ENCODE measurements at regions not wholly inside any gene's neighbourhood (a gene's known extent, or its start where the extent isn't known, plus 50 kb on each side); places are given as distances from the start of the nearest gene placed in this dataset.
"Not testable (repeated sequence)": the region's sequence is repeated elsewhere in the genome, so short reads cannot be mapped to it uniquely, and the experiment has no call there.

GRCh38 chr12:115806000-115806399 is 471.5 kb downstream of the MED13L start:
- H3K4me3 ChIP-seq (ENCODE audit: low read length), result no peak overlapping the region
- no peak overlapping the region for H3K9ac ChIP-seq (ENCODE audit: low read depth, low read length)

DNA sequence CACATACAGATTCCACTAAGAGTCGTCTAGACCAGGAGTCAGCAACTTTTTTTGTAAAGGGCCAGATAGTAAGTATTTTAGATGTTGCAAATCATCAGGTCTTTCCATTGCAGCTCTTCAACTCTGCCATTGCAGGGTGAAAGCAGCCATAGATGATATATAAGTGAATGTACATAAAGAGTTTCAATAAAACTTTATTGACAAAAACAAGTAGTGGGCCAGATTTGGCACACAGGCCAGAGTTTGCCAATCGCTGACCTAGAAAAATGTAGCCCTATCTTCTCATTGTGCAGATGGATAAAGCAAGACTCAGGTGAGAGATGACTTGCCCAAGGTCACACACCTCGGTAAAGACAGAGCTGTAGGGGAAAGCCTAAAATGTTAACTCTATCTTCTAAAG is 474.7 kb downstream of the MED13L start:
- no peaks in the 10 kb centered on the region for H3K9me3 ChIP-seq (replicated peaks; ENCODE audit: low read length)
- no peaks in the 10 kb centered on the region for H3K36me3 ChIP-seq (ENCODE audit: insufficient read depth, low read length)
- no peaks in the 10 kb centered on the region for H3K27me3 ChIP-seq (ENCODE audit: control insufficient read depth, insufficient read depth, low read length)
- no peak overlapping the region for H3K4me2 ChIP-seq (ENCODE audit: low read length)
- H3K4me1 ChIP-seq (ENCODE audit: control insufficient read depth, insufficient read depth, low read length), result no peaks in the 10 kb centered on the region
- H3K9ac ChIP-seq (ENCODE audit: low read depth, low read length), result no peak overlapping the region
- H3K4me3 ChIP-seq (ENCODE audit: low read length), result no peak overlapping the region

More at GRCh38 chr12:115806000-115806399, 471.5 kb downstream of the MED13L start:
- no peaks in the 10 kb centered on the region for H3K4me1 ChIP-seq (ENCODE audit: control insufficient read depth, insufficient read depth, low read length)
- H3K9me3 ChIP-seq (replicated peaks; ENCODE audit: low read length), result no peaks in the 10 kb centered on the region
- H3K27me3 ChIP-seq (ENCODE audit: control insufficient read depth, insufficient read depth, low read length), result no peaks in the 10 kb centered on the region
- H3K36me3 ChIP-seq (ENCODE audit: insufficient read depth, low read length), result no peaks in the 10 kb centered on the region
- no peak overlapping the region for H3K4me2 ChIP-seq (ENCODE audit: low read length)

- H3K27me3 ChIP-seq (ENCODE audit: control insufficient read depth, insufficient read depth, low read length), result no peaks in the 10 kb centered on the region
- H3K9ac ChIP-seq (ENCODE audit: low read depth, low read length), result no peak overlapping the region
- no peaks in the 10 kb centered on the region for H3K36me3 ChIP-seq (ENCODE audit: insufficient read depth, low read length)
- no peaks in the 10 kb centered on the region for H3K4me1 ChIP-seq (ENCODE audit: control insufficient read depth, insufficient read depth, low read length)
- H3K4me2 ChIP-seq (ENCODE audit: low read length), result no peak overlapping the region
- H3K9me3 ChIP-seq (replicated peaks; ENCODE audit: low read length), result no peaks in the 10 kb centered on the region
- H3K4me3 ChIP-seq (ENCODE audit: low read length), result no peak overlapping the region
Measured at GRCh38 chr12:115801871-115802270, 475.6 kb downstream of the MED13L start.

- Histone ChIP-seq H3K27me3 (ENCODE audit: control insufficient read depth, insufficient read depth, low read length) (no peaks in the 10 kb centered on the region), H3K4me3 (ENCODE audit: low read length) (no peak overlapping the region), H3K36me3 (ENCODE audit: insufficient read depth, low read length) (no peaks in the 10 kb centered on the region), H3K9ac (ENCODE audit: low read depth, low read length) (no peak overlapping the region), H3K4me1 (ENCODE audit: control insufficient read depth, insufficient read depth, low read length) (no peaks in the 10 kb centered on the region), H3K9me3 (replicated peaks; ENCODE audit: low read length) (no peaks in the 10 kb centered on the region), H3K4me2 (ENCODE audit: low read length) (no peak overlapping the region)
Measured at GRCh38 chr12:115799610-115800009, 477.9 kb downstream of the MED13L start.

- Histone ChIP-seq H3K36me3 (ENCODE audit: insufficient read depth, low read length) (no peaks in the 10 kb centered on the region), H3K9ac (ENCODE audit: low read depth, low read length) (no peak overlapping the region), H3K4me1 (ENCODE audit: control insufficient read depth, insufficient read depth, low read length) (no peaks in the 10 kb centered on the region), H3K9me3 (replicated peaks; ENCODE audit: low read length) (no peaks in the 10 kb centered on the region), H3K4me3 (ENCODE audit: low read length) (no peak overlapping the region), H3K4me2 (ENCODE audit: low read length) (no peak overlapping the region), H3K27me3 (ENCODE audit: control insufficient read depth, insufficient read depth, low read length) (no peaks in the 10 kb centered on the region)
Measured at GRCh38 chr12:115798309-115798917, 479.1 kb downstream of the MED13L start.

DNA sequence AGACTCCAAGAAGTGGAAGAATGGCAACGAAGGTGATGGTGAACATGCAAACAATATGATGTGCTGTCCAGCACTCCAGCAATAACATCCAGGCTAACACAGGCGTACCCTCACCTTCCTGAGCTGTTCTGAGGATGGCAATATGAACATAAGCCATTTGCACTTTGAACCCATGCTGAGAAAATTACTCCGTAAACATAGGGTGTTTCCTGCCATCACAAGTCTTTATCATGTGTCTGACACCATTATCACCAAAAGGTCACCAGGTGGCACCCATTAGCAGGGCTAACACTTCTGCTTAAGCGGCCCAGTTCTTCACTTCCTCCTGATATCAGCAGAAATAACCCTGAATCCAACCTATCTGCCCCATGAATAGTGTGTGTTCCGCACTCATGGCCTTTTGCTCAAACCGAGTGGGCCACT is 482.8 kb downstream of the MED13L start:
- Histone ChIP-seq H3K4me1 (ENCODE audit: control insufficient read depth, insufficient read depth, low read length) (no peaks in the 10 kb centered on the region), H3K27me3 (ENCODE audit: control insufficient read depth, insufficient read depth, low read length) (no peaks in the 10 kb centered on the region), H3K4me2 (ENCODE audit: low read length) (no peak overlapping the region), H3K9ac (ENCODE audit: low read depth, low read length) (no peak overlapping the region), H3K4me3 (ENCODE audit: low read length) (no peak overlapping the region), H3K9me3 (replicated peaks; ENCODE audit: low read length) (no peaks in the 10 kb centered on the region), H3K36me3 (ENCODE audit: insufficient read depth, low read length) (no peaks in the 10 kb centered on the region)

GRCh38 chr12:115791331-115791730 is 486.2 kb downstream of the MED13L start:
- Histone ChIP-seq H3K4me2 (ENCODE audit: low read length) (no peak overlapping the region), H3K9ac (ENCODE audit: low read depth, low read length) (no peak overlapping the region), H3K36me3 (ENCODE audit: insufficient read depth, low read length) (no peaks in the 10 kb centered on the region), H3K9me3 (replicated peaks; ENCODE audit: low read length) (no peaks in the 10 kb centered on the region), H3K27me3 (ENCODE audit: control insufficient read depth, insufficient read depth, low read length) (no peaks in the 10 kb centered on the region), H3K4me3 (ENCODE audit: low read length) (no peak overlapping the region), H3K4me1 (ENCODE audit: control insufficient read depth, insufficient read depth, low read length) (no peaks in the 10 kb centered on the region)

GRCh38 chr12:115790526-115790925 is 487.0 kb downstream of the MED13L start:
- H3K36me3 ChIP-seq (ENCODE audit: insufficient read depth, low read length), result no peaks in the 10 kb centered on the region
- H3K4me2 ChIP-seq (ENCODE audit: low read length), result no peak overlapping the region
- no peaks in the 10 kb centered on the region for H3K27me3 ChIP-seq (ENCODE audit: control insufficient read depth, insufficient read depth, low read length)
- H3K4me3 ChIP-seq (ENCODE audit: low read length), result no peak overlapping the region
- H3K4me1 ChIP-seq (ENCODE audit: control insufficient read depth, insufficient read depth, low read length), result no peaks in the 10 kb centered on the region
- no peaks in the 10 kb centered on the region for H3K9me3 ChIP-seq (replicated peaks; ENCODE audit: low read length)
- H3K9ac ChIP-seq (ENCODE audit: low read depth, low read length), result no peak overlapping the region

- not testable (repeated sequence) for H3K9ac ChIP-seq (ENCODE audit: low read depth, low read length); H3K9me3 ChIP-seq (replicated peaks; ENCODE audit: low read length); H3K4me3 ChIP-seq (ENCODE audit: low read length); H3K27me3 ChIP-seq (ENCODE audit: control insufficient read depth, insufficient read depth, low read length); H3K36me3 ChIP-seq (ENCODE audit: insufficient read depth, low read length); H3K4me1 ChIP-seq (ENCODE audit: control insufficient read depth, insufficient read depth, low read length); H3K4me2 ChIP-seq (ENCODE audit: low read length)
Measured at GRCh38 chr12:115786490-115786889, 491.0 kb downstream of the MED13L start.

- no peak overlapping the region for H3K9ac ChIP-seq (ENCODE audit: low read depth, low read length)
- no peaks in the 10 kb centered on the region for H3K9me3 ChIP-seq (replicated peaks; ENCODE audit: low read length)
- H3K36me3 ChIP-seq (ENCODE audit: insufficient read depth, low read length), result no peaks in the 10 kb centered on the region
- H3K4me1 ChIP-seq (ENCODE audit: control insufficient read depth, insufficient read depth, low read length), result no peaks in the 10 kb centered on the region
- H3K4me2 ChIP-seq (ENCODE audit: low read length), result no peak overlapping the region
- H3K4me3 ChIP-seq (ENCODE audit: low read length), result no peak overlapping the region
- no peaks in the 10 kb centered on the region for H3K27me3 ChIP-seq (ENCODE audit: control insufficient read depth, insufficient read depth, low read length)
Measured at GRCh38 chr12:115785548-115785947, 491.9 kb downstream of the MED13L start.

GRCh38 chr12:115776399-115776798 is 501.1 kb downstream of the MED13L start:
- no peaks in the 10 kb centered on the region for H3K4me1 ChIP-seq (ENCODE audit: control insufficient read depth, insufficient read depth, low read length)
- no peaks in the 10 kb centered on the region for H3K9me3 ChIP-seq (replicated peaks; ENCODE audit: low read length)
- no peak overlapping the region for H3K4me3 ChIP-seq (ENCODE audit: low read length)
- H3K36me3 ChIP-seq (ENCODE audit: insufficient read depth, low read length), result no peaks in the 10 kb centered on the region
- H3K9ac ChIP-seq (ENCODE audit: low read depth, low read length), result no peak overlapping the region
- no peak overlapping the region for H3K4me2 ChIP-seq (ENCODE audit: low read length)
- H3K27me3 ChIP-seq (ENCODE audit: control insufficient read depth, insufficient read depth, low read length), result peaks cover 7% of the 10 kb centered on the region

DNA sequence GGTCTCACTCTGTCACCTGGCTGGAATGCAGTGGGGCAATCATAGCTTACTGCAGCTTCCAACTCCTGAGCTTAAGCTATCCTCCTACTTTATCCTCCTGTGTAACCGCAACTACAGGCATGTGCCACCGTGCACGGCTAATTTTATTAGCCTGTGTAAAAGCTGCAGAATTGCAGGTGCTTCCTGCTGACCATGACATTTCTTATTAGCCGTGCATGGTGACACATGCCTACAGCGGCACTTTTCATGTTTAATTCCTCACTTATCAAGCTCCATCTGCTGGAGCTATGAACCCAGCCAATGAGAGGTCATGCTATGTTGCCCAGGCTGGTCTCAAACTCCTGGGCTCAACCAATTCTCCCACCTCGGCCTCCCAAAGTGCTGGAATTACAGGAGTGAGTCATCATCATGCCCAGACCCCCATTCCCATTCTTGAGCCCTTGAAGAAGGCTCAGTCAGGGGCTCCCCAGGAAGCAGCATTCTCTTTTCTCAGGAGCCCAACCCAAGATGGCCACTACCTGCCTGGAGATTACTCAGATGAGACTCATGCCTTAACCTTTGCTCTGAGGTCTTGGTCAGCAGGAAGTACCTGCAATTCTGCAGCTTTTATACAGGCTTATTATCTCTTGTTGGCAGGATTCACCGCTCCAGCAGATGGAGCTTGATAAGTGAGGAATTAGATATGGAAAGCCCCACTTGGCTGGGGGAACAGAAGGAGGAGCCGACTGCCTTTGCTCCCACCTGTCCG is 503.2 kb downstream of the MED13L start:
- Histone ChIP-seq H3K4me3 (ENCODE audit: low read length) (no peak overlapping the region), H3K4me2 (ENCODE audit: low read length) (no peak overlapping the region), H3K4me1 (ENCODE audit: control insufficient read depth, insufficient read depth, low read length) (no peaks in the 10 kb centered on the region), H3K27me3 (ENCODE audit: control insufficient read depth, insufficient read depth, low read length) (peaks cover 7% of the 10 kb centered on the region), H3K9ac (ENCODE audit: low read depth, low read length) (no peak overlapping the region), H3K36me3 (ENCODE audit: insufficient read depth, low read length) (no peaks in the 10 kb centered on the region), H3K9me3 (replicated peaks; ENCODE audit: low read length) (no peaks in the 10 kb centered on the region)

Data from skeletal muscle satellite cell (primary cell).